Superior temporal gyrus (tissue), 1 donor: ENCODE measurements at regions not wholly inside any gene's neighbourhood (a gene's known extent, or its start where the extent isn't known, plus 50 kb on each side); places are given as distances from the start of the nearest gene placed in this dataset.
A peak's percentile ranks its signal among the peaks of the same experiment; 100 is the strongest.

ENCODE experiments used
- DNase-seq: peaks from one replicate; pipeline ENCODE4 v3.0.0-alpha.2; 2016; ENCODE audit errors: extremely low spot score

DNA sequence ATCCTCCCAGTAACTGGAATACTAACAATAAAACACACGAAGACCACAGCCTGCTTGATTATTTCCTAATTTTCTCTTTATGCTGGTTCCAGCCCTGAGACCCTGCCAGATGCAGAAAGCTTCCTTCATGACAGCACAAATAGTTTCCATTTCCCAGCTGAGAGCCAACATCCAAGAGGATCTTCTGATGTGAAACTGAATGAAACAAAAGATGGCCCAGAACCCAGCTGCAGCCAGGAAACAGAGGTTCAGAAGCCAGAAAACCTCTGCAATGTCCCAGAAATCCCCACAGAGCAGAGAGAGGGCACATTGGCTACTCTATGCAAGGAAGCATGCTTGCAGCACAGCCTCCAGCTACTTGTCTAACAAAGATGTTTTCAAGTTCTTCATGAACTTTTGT, 61.8 kb upstream of the PLEKHG1 start:
- no peak for DNase-seq

DNA sequence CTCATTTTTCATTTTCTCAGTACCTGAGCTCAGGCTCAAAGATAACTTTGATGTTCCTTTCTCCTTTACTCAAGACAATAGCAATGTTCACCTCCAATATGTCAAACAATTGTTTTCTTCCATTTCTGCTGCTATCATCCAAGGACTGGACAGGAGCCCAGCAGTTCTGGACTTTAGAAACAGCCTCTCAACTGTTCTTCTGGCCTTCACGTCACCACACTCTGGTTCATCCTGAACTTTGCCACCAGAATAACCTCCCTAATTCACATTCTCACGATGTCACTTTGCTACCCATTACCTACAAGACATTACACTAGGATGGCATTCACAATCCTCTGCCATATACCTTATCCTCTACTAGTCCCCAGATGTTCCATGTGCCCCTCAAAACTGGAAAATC, 60.6 kb upstream of the PLEKHG1 start:
- DNase-seq = no peak

- DNase-seq = no peak
Measured at GRCh38 chr6:150539568-150539967, 60.1 kb upstream of the PLEKHG1 start.

DNA sequence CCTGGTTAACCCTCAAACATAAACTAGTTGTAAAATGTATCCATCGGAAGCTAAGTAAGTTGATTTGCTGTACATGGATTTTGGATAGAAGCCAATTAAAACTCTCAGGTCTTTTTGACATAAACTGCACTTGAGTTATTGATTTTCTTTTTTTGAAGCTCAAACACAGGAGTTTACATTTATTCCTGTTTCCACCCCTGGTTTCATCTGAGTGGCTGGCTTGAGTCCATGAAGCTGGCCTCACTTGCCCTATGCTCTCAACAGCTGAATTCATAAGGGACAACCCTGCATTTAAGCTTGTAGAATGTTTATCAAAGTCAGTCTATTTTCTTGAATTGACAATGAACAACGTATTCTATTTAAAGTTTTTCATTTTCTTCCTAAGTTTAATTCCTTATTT, 58.1 kb upstream of the PLEKHG1 start:
- DNase-seq = no peak

GRCh38 chr6:150543178-150543577, 56.5 kb upstream of the PLEKHG1 start:
- no peak for DNase-seq

DNA sequence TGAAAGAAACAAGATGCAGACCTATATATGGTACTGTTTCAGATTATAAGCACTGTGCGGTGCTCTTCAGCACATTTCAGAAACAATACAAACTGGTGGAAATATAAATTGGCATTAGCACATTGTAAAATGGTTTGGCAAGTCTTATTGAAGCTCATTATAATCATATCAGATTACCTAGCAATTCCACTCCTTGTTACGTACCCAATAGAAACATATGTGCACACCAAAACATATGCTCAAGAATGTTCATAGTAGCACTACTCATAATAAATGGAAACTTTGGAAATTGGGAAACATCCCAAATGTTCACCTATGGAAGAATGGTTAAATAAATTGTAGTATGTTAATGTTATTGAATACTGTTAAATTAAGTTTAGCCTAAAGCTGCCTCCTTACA, 54.9 kb upstream of the PLEKHG1 start:
- no peak for DNase-seq

DNA sequence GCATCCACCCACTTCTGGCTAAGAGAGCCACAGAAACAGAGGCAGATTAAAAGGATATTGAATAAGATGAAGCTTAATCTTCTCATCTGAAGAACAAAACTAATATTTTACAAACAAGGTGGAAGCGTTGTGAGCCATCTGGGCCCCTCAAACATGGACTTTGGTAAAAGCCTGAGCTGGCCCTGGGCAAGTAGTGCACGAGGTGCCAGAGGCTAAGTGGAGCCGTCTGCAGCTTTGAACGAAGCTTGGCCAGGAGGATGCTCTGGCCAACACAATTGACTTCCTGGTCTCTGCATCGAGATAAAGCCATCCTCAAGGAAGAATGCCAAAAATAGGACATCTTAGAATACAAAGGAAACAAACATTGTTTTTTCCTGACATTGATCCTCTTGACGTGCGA, 53.2 kb upstream of the PLEKHG1 start:
- no peak for DNase-seq

DNA sequence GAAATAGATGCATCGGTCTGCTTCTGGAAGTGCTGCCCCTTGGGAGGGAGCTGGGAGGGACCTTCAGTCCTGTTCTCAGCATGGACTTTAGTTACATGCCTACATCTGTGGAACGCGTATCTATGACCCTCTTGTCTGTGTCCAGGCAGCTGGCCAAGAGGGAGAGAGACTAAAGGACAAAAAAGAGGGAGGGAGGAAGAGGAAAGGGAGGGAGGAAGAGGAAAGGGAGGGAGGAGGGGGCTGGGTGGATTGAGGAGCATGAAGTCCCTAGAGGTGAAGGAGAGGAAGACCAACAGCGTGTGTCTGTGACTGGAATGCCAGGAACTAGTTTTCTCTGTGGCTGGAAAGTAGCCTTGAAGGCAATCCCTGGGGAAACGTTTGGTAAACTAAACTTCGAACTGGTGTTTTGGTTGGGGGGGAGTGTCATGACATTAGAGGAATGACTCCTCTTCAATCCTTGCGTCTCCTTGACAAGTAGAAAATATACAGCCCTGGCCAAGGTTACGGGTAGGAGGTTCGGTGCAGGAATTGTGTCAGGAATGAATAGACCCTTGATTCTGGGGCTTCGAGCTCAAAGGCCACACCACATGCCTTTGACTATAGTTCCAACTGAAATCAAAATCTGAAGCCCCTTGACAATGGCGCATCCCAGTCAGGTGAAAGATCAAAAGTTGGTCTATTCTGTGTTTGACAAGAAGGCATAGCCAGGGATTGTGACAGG, 52.0 kb upstream of the PLEKHG1 start:
- peak; percentile 18 for DNase-seq

- no peak for DNase-seq
Measured at GRCh38 chr6:150548330-150548729, 51.4 kb upstream of the PLEKHG1 start.

DNA sequence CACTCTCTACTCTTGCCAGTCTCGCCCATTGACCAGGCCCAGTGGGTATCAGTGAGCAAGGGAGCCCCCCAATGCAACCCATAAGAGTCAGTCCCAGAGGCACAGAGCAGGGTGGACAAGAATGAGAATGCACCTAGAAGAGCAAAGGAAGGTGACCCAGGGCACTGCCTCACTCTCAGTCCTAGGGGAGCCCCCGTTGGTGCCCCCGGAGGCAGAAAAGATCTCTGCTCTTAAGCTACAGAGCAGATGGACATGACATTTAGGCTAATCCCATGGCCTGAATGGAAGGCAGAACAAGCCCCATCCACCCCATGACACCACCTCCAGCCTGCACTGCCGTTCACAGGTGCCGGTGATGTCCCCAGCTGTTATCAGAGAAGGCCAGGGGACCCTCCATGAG, 50.7 kb upstream of the PLEKHG1 start:
- no peak for DNase-seq

DNA sequence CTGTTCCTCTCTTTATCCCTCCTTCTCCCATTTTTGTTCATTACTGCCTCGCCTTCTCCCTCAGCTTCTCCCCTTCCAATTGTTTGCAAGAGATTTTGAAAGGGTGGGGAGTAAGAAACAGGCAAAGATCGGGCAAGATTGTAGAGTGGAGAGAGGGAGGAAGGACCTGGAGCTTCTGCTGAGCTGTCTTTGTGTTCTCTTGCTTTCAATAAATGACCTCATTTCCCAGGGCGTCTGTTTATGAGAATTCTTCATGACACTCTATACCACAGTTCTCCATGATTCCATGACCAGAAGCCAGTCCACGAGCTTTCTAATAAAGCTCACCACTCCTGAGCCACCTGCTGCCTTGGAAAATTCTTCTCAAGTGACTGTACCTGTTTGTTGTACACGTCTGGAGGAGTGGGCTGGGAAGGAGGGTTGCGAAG, 50.0 kb upstream of the PLEKHG1 start:
- DNase-seq = no peak
